Pancreas (tissue), 10 donors: ENCODE measurements at regions not wholly inside any gene's neighbourhood (a gene's known extent, or its start where the extent isn't known, plus 50 kb on each side); places are given as distances from the start of the nearest gene placed in this dataset.
A peak's percentile ranks its signal among the peaks of the same experiment; 100 is the strongest.

Experiments
- ATAC-seq, 4 donors: fragments of 200-7000 bp; cut with Tn5 transposase; one replicate each; pipeline versions ENCODE4 v1.8.0 to v1.9.1; 2020; ENCODE audit warnings: mild to moderate bottlenecking in 4 of 4, moderate library complexity in 4 of 4
- DNase-seq, 6 donors: peaks; one replicate each; pipeline ENCODE4 v3.0.0-alpha.2; 2020
- FAIRE-seq: peaks from 2 replicates; lab custom pipeline; 2012; peaks lifted over from hg19 to GRCh38; lab: Jason Lieb, UNC
- H3K27ac ChIP-seq, 4 donors: fragments of 200-600 bp; sonication (generic); 1 replicate in 3 of 4; 2 replicates in 1 of 4; pipeline versions ENCODE4 v1.5.0 to v1.8.0; 2020
- H3K27me3 ChIP-seq, 4 donors: fragments of 200-600 bp; one replicate each; pipeline ENCODE4 v1.8.0; 2021
- H3K36me3 ChIP-seq, 3 donors: fragments of 200-600 bp; sonication (generic) in 1 of 3; one replicate each; pipeline versions ENCODE4 v1.5.0 to v1.8.0; 2020 to 2021
- H3K4me1 ChIP-seq, 3 donors: fragments of 200-600 bp; one replicate each; pipeline ENCODE4 v1.8.0; 2021
- H3K4me3 ChIP-seq, 4 donors: fragments of 200-600 bp; sonication (generic) in 2 of 4; one replicate each; pipeline versions ENCODE4 v1.5.0 to v1.8.0; 2020 to 2021
- H3K9me3 ChIP-seq, 4 donors: fragments of 200-600 bp; one replicate each; pipeline ENCODE4 v1.8.0; 2021
- CTCF ChIP-seq, 4 donors: fragments of 200-600 bp; sonication (generic) in 3 of 4; IDR thresholded peaks; one replicate each; pipeline versions ENCODE4 v1.5.0 to v1.8.0; 2021; ENCODE audit warnings: antibody characterized with exemption in 4 of 4
- WGBS, 2 donors: extraction: QIAGEN DNeasy Blood & Tissue Kit; methylation state at CpG; one replicate each; pipeline ENCODE4 v1.1.7; 2013; 5-methylcytosine and 5-hydroxymethylcytosine counted together
- intact Hi-C, 3 donors: fragments of 100-400 bp; cut with DNase I; formaldehyde crosslinking; loops; one replicate each; pipeline versions ENCODE4 v1.11.1 to v1.14.2; 2022
- donor health status: healthy with polysubstance abuse.
- donor health status: DM: no; HTN: no; CAD: no; lungs with moderate emphysema.
- donor health status: DM: no; HTN: no; CAD: no.
- donor health status: control.
- donor health status: control.
- donor health status: Bipolar disorder and iron deficiency.
- donor health status: DM: yes; HTN: yes; CAD: no.
- donor health status: DM: no; HTN: no; CAD: no.
- donor health status: DM: no; HTN: no; CAD: no.
- donor health status: DM: yes; HTN: yes; CAD: no.

DNA sequence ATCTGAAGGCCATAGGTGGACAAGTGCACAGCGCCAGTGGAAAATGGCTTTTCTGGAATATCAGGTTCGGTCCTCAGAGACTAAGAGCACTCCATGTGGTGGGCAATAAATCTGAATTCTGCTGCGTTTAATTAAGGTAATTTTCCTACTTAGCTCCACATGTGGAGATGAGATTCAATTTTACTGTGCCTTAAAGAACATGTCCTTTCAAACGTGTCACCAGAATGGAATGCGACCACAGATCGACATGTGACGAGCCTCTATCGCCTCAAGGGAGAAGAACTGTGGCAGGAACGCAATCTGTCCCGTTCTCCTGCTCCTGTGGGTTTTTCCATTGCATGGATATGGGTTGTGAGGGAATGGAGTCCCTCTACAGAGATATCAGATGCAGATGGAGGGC lies 205.3 kb upstream of the ZNF32 start:
- intact Hi-C loops: no loop called here
- no peak for TF ChIP-seq CTCF (IDR thresholded peaks at IDR 0.05)

GRCh38 chr10:43853369-43853768 lies 204.7 kb upstream of the ZNF32 start:
- no peak for ATAC-seq
- Histone ChIP-seq H3K27me3 (no peaks in the 10 kb centered on the region), H3K36me3 (no peaks in the 10 kb centered on the region), H3K4me1 (peaks cover 0 to 14% (median 14%) of the 10 kb centered on the region in 3 donors), H3K27ac (no peak overlapping the region), H3K9me3 (no peaks in the 10 kb centered on the region), H3K4me3 (no peak overlapping the region)
- WGBS, 2 donors: 93 to 96% methylated on average over 7 of the region's 7 CpGs
- no peak for DNase-seq
- intact Hi-C loops: no loop called here
- no peak for FAIRE-seq
- no peak for TF ChIP-seq CTCF (IDR thresholded peaks at IDR 0.05)

More for the DNA sequence above, 205.3 kb upstream of the ZNF32 start:
- DNase-seq (no peak), ATAC-seq (no peak), FAIRE-seq (no peak)
- Histone ChIP-seq H3K27ac (no peak overlapping the region), H3K9me3 (no peaks in the 10 kb centered on the region), H3K27me3 (no peaks in the 10 kb centered on the region), H3K4me3 (no peak overlapping the region), H3K4me1 (peaks cover 0 to 14% (median 14%) of the 10 kb centered on the region in 3 donors), H3K36me3 (no peaks in the 10 kb centered on the region)
- WGBS, 2 donors: 86 to 89% methylated on average over 10 of the region's 10 CpGs

- DNase-seq: no peak
- Histone ChIP-seq H3K36me3 (no peaks in the 10 kb centered on the region), H3K27ac (no peak overlapping the region), H3K4me1 (peaks cover 0 to 14% (median 9%) of the 10 kb centered on the region in 3 donors), H3K4me3 (no peak overlapping the region), H3K27me3 (no peaks in the 10 kb centered on the region), H3K9me3 (no peaks in the 10 kb centered on the region)
- WGBS, 2 donors: 93 to 99% methylated on average over 5 of the region's 5 CpGs
- no peak for FAIRE-seq
- no peak for TF ChIP-seq CTCF (IDR thresholded peaks at IDR 0.05)
- no peak for ATAC-seq
- intact Hi-C loops: no loop called here
Measured at GRCh38 chr10:43852644-43853214, 204.0 kb upstream of the ZNF32 start.

DNA sequence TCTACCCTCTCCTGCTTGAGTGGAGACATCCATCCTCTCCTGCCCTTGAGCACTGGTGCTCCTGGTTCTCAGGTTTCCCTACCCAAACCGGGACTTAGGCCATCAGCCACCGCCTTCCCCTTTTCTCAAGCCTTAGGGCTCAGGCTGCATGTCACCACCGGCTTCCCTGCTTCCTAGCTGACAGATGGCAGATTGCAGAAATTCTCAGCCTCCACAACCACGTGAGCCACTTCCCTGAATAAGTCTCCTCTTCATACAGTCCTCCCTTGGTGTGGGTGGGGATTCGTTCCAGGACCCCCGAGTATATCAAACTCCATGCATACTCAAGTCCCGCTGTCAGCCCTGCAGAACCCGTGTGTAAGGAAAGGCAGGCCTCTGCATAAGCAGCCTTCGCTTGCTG lies 203.5 kb upstream of the ZNF32 start:
- H3K36me3 ChIP-seq: no peaks in the 10 kb centered on the region
- peak in 3 of 6 donors; percentile 29 to 57 (median 47) for DNase-seq
- H3K4me3 ChIP-seq: no peak overlapping the region
- H3K27ac ChIP-seq: no peak overlapping the region
- TF ChIP-seq CTCF (IDR thresholded peaks at IDR 0.05): no peak
- no peak for FAIRE-seq
- WGBS, 2 donors: 51 to 52% methylated on average over 9 of the region's 9 CpGs
- no peaks in the 10 kb centered on the region for H3K9me3 ChIP-seq
- ATAC-seq: peak; percentile 68 to 84 (median 81)
- no peaks in the 10 kb centered on the region for H3K27me3 ChIP-seq
- peaks cover 0 to 10% (median 5%) of the 10 kb centered on the region in 3 donors for H3K4me1 ChIP-seq
- intact Hi-C loops: no loop called here

DNA sequence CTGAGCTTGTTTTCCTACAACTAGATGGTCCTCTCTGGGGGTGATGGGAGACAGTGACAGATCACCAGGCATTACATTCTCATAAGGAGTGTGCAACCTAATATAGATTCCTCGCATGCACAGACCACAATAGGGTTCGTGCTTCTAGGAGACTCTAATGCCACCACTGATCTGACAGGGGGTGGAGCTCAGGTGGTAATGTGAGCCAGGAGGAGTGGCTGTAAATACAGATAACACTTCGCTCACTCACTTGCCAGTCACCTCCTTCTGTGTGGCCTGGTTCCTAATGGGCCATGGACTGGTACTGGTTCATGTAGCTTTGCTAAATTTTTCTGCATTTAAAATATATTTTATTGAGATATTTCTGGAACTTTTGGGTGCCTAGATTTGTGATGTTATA lies 202.3 kb upstream of the ZNF32 start:
- ATAC-seq (peak; percentile 85 to 97 (median 92)), DNase-seq (peak in 3 of 6 donors; percentile 43 to 52 (median 46)), FAIRE-seq (no peak)
- Histone ChIP-seq H3K27ac (no peak overlapping the region), H3K4me3 (no peak overlapping the region), H3K9me3 (no peaks in the 10 kb centered on the region), H3K4me1 (peaks cover 0 to 10% (median 5%) of the 10 kb centered on the region in 3 donors), H3K36me3 (no peaks in the 10 kb centered on the region), H3K27me3 (no peaks in the 10 kb centered on the region)
- TF ChIP-seq CTCF (IDR thresholded peaks at IDR 0.05): no peak
- intact Hi-C loops: no loop called here
- WGBS, 2 donors: 26 to 35% methylated on average over 3 of the region's 3 CpGs
